Cardiac fibroblast (primary cell): ENCODE measurements at regions not wholly inside any gene's neighbourhood (a gene's known extent, or its start where the extent isn't known, plus 50 kb on each side); places are given as distances from the start of the nearest gene placed in this dataset.
"Not testable (repeated sequence)": the region's sequence is repeated elsewhere in the genome, so short reads cannot be mapped to it uniquely, and the experiment has no call there.

ENCODE experiments used
- DNase-seq, 2 donors: peaks; one replicate each; pipeline versions ENCODE4 v3.0.0 to v3.0.0-alpha.2; 2010; ENCODE audit warnings: low read depth in 2 of 2
- H3K4me3 ChIP-seq, 2 donors: replicated peaks in 1 of 2; 1 replicate in 1 of 2; 2 replicates in 1 of 2; pipeline ENCODE4 v1.5.1; 2011; ENCODE audit warnings: low read depth in 2 of 2, low read length in 2 of 2, mild to moderate bottlenecking in 2 of 2, moderate library complexity in 1 of 2
- CTCF ChIP-seq: IDR thresholded peaks from one replicate; pipeline ENCODE4 v1.5.1; 2011; ENCODE audit warnings: low read depth, mild to moderate bottlenecking, low read length, inconsistent platforms

GRCh38 chr6:49145280-49145679 lies 317.8 kb downstream of the MMUT start:
- no peak for TF ChIP-seq CTCF
- H3K4me3 ChIP-seq, result no peak overlapping the region
- no peak for DNase-seq

GRCh38 chr6:49142421-49143151 lies 320.5 kb downstream of the MMUT start:
- TF ChIP-seq CTCF, result no peak
- H3K4me3 ChIP-seq, result no peak overlapping the region
- DNase-seq, result no peak

GRCh38 chr6:49121970-49122369 lies 341.1 kb downstream of the MMUT start:
- DNase-seq, result no peak
- no peak for TF ChIP-seq CTCF
- H3K4me3 ChIP-seq, result no peak overlapping the region

- no peak for TF ChIP-seq CTCF
- peak in 1 of 2 donors; percentile 2 for DNase-seq
- H3K4me3 ChIP-seq, result no peak overlapping the region
These were observed 344.6 kb downstream of the MMUT start for GRCh38 chr6:49118478-49118877.

GRCh38 chr6:49110916-49111315 lies 352.1 kb downstream of the MMUT start:
- DNase-seq, result no peak
- no peak for TF ChIP-seq CTCF
- H3K4me3 ChIP-seq, result no peak overlapping the region

GRCh38 chr6:49097664-49098063 lies 365.4 kb downstream of the MMUT start:
- not testable (repeated sequence) for DNase-seq, H3K4me3 ChIP-seq

- no peak overlapping the region for H3K4me3 ChIP-seq
- TF ChIP-seq CTCF, result no peak
- DNase-seq, result no peak
These were observed 365.9 kb downstream of the MMUT start for GRCh38 chr6:49097116-49097515.
